Activated naive CD8-positive, alpha-beta T cell treated with anti-CD3 and anti-CD28 coated beads for 36 hours (primary cell): ENCODE measurements at regions not wholly inside any gene's neighbourhood (a gene's known extent, or its start where the extent isn't known, plus 50 kb on each side); places are given as distances from the start of the nearest gene placed in this dataset.

Experiments used
- DNase-seq: peaks from one replicate; pipeline ENCODE4 v3.0.0; 2021
- H3K27ac Mint-ChIP-seq: one replicate; pipeline ENCODE4 v1.8.0; 2022; ENCODE audit warnings: mild to moderate bottlenecking, moderate library complexity, mixed read lengths
- H3K27me3 Mint-ChIP-seq: one replicate; pipeline ENCODE4 v1.8.0; 2022; ENCODE audit warnings: mild to moderate bottlenecking, mixed read lengths
- H3K36me3 Mint-ChIP-seq: one replicate; pipeline ENCODE4 v1.8.0; 2021; ENCODE audit warnings: mild to moderate bottlenecking, mixed read lengths
- H3K4me1 Mint-ChIP-seq: one replicate; pipeline ENCODE4 v1.8.0; 2021; ENCODE audit warnings: mixed read lengths
- H3K4me3 Mint-ChIP-seq: one replicate; pipeline ENCODE4 v1.8.0; 2022; ENCODE audit warnings: mild to moderate bottlenecking, moderate library complexity, mixed read lengths
- H3K9me3 Mint-ChIP-seq: one replicate; pipeline ENCODE4 v1.8.0; 2022; ENCODE audit warnings: mixed read lengths

DNA sequence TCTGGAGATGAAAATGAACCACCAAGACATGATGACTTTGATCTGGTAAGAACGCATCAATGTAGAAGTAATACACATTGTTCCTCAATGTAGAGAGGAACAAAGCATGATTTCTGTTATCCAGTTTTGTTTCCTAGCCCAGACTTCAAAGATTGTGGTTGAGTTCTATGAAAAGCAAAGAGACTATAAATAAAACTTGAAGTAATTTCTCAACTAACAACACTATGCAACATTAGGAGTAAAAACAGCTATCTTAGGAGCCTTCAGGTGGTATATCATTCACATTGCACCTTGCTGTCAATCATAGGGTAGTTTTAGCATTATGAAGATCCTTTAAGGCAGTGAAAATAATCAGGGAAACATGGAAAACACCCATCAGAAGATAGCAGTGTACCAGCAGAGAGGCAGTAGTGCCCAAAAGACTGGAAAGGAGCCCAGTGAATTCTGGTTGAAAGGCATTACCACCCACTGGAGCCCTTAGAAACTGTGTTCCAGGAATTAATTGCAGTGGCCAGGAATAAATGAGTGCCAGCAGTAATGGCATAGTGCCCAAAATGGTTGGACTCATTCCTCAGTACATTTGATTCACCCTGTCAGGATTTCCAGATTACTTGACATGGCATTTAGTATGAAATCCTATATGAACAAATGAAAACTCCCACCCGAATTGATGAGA is 300.7 kb upstream of the CXXC4 start:
- Mint-ChIP-seq H3K36me3 (no peaks in the 10 kb centered on the region), H3K4me3 (no peak overlapping the region), H3K27ac (no peak overlapping the region), H3K27me3 (peaks cover 8% of the 10 kb centered on the region), H3K4me1 (peaks cover 6% of the 10 kb centered on the region), H3K9me3 (peaks cover 4% of the 10 kb centered on the region)
- DNase-seq, result no peak

DNA sequence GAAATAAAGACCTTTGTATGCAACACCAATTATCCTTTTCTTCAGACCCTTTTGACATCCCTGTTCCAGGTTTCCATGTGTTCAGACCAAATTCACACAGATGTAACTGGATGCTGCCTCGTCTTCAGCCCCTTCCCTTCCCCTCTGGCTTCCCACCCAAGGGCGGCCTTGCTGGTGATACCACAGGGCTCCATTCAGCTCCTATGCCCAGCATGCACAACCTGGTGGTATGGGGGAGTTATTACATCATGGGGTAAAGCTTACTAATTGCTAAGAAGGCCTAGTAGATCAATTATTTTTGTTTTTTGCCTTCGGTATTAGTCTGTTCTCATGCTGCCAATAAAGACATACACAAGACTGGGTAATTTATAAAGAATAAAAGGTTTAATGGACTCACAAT is 317.0 kb upstream of the CXXC4 start:
- H3K9me3 Mint-ChIP-seq, result peaks cover 1% of the 10 kb centered on the region
- H3K27ac Mint-ChIP-seq, result no peak overlapping the region
- peaks cover 6% of the 10 kb centered on the region for H3K27me3 Mint-ChIP-seq
- H3K4me3 Mint-ChIP-seq, result no peak overlapping the region
- H3K36me3 Mint-ChIP-seq, result no peaks in the 10 kb centered on the region
- DNase-seq, result no peak
- H3K4me1 Mint-ChIP-seq, result no peaks in the 10 kb centered on the region

DNA sequence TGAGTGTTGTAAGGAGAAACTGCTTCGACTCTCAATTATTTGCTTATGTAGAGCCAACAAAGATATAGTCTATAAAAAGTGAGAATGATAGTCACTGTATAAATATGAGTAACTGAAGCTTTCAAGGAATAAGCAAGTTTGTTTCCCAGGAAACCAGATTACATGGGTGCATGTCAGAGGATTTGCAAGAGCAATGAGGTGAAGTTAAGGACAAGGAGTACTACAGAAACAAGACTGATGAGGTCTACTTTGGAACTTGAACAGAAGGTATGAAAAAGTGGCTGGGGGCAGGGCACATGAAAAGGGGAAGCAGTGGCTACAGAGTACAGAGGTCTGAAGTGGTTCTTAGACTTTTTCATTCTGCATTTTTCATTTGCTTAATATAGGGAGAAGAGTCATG is 321.0 kb upstream of the CXXC4 start:
- H3K4me3 Mint-ChIP-seq, result no peak overlapping the region
- H3K27me3 Mint-ChIP-seq, result peaks cover 6% of the 10 kb centered on the region
- no peaks in the 10 kb centered on the region for H3K4me1 Mint-ChIP-seq
- peaks cover 1% of the 10 kb centered on the region for H3K9me3 Mint-ChIP-seq
- DNase-seq, result no peak
- no peak overlapping the region for H3K27ac Mint-ChIP-seq
- H3K36me3 Mint-ChIP-seq, result no peaks in the 10 kb centered on the region

DNA sequence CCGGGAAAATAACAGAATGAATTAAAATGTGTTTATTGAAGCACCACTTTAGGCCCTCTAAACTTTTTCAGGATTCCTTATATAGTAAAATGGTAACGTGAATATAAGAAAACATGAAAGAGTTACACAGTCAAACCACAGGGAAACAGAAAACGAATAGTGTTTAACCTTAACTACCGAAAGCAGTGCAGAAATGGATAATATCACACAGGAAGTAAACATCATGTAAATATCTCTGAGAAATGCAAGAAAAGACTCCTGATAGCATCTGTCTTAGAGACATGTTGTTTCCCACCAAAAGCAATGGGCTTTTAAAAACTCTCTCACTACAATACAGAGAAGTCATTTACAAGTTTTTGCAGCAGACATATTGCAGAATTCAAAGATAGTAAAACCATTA is 323.9 kb upstream of the CXXC4 start:
- H3K9me3 Mint-ChIP-seq, result no peaks in the 10 kb centered on the region
- H3K4me1 Mint-ChIP-seq, result no peaks in the 10 kb centered on the region
- peaks cover under 1% of the 10 kb centered on the region for H3K27me3 Mint-ChIP-seq
- H3K36me3 Mint-ChIP-seq, result no peaks in the 10 kb centered on the region
- H3K4me3 Mint-ChIP-seq, result no peak overlapping the region
- no peak for DNase-seq
- no peak overlapping the region for H3K27ac Mint-ChIP-seq

DNA sequence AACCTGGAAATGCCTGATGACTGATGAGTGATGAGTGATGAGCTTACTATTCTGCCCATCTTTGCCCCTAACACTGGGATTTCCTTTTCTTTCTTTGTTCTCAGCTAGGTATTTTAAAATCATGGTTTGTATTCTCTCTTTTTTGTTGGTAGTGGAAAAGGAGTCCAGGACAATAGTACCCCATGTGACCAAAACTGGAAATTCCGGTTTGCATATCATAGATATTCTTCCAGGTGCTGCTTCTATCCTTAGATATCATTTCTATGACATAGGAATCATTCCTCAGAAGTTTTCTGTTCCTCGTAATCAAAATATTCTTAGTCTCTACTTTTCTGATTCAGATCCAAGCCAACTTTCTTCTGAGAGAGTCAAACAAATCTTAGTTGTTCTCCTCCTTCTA is 320.5 kb upstream of the TET2 start:
- H3K4me3 Mint-ChIP-seq, result no peak overlapping the region
- no peak overlapping the region for H3K27ac Mint-ChIP-seq
- DNase-seq, result no peak
- no peaks in the 10 kb centered on the region for H3K9me3 Mint-ChIP-seq
- no peaks in the 10 kb centered on the region for H3K4me1 Mint-ChIP-seq
- H3K36me3 Mint-ChIP-seq, result no peaks in the 10 kb centered on the region
- peaks cover 5% of the 10 kb centered on the region for H3K27me3 Mint-ChIP-seq

DNA sequence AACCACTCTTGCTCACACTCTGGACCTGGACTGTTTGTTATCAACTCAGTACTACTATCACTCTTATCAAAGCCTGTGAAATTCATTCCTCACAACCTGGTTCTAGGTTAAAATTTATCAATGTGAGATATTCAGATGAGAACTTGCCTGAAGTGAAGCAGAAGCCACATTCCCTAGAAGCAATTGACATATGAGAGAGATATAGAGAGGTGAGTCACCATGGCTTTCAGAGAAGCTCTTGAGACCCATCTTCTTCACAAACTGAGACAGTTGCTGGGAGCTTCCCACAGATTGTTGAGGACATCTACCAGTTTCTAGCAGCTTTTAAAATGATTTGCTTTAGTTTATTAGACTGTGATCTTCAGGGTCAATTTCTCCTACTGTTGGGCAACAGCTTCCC is 316.9 kb upstream of the TET2 start:
- Mint-ChIP-seq H3K36me3 (no peaks in the 10 kb centered on the region), H3K27me3 (peaks cover 5% of the 10 kb centered on the region), H3K9me3 (no peaks in the 10 kb centered on the region), H3K27ac (no peak overlapping the region), H3K4me3 (no peak overlapping the region), H3K4me1 (no peaks in the 10 kb centered on the region)
- DNase-seq, result no peak

DNA sequence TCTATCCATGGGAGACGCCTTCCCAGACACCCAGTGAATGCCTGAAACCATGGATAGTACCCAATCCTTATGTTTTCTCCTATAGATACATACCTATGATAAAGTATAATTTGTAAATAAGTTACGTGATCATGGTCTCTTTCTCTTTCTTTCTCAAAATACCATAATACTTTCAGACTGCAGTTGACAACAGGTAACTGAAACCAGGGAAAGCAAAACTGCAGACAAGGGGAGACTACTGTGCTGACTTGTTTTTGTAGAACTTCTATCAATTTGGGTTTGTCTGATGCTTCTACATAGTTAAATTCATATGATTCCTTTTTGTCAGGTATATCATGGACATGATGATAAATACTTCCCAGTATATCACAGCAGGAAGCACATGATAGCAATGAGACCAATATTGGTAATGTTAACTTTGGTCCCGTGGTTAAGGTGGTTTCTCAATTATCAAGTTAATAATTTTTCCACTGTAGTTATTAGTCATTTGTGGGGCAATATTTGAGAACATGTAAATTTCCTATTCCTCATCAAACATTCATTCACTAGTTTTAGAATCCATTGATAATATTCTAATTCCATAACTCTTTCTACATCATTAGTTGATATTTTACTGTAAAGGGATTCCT is 298.0 kb upstream of the TET2 start:
- Mint-ChIP-seq H3K36me3 (no peaks in the 10 kb centered on the region), H3K4me1 (peaks cover 4% of the 10 kb centered on the region), H3K9me3 (no peaks in the 10 kb centered on the region), H3K27me3 (no peaks in the 10 kb centered on the region), H3K27ac (no peak overlapping the region), H3K4me3 (no peak overlapping the region)
- DNase-seq, result no peak

DNA sequence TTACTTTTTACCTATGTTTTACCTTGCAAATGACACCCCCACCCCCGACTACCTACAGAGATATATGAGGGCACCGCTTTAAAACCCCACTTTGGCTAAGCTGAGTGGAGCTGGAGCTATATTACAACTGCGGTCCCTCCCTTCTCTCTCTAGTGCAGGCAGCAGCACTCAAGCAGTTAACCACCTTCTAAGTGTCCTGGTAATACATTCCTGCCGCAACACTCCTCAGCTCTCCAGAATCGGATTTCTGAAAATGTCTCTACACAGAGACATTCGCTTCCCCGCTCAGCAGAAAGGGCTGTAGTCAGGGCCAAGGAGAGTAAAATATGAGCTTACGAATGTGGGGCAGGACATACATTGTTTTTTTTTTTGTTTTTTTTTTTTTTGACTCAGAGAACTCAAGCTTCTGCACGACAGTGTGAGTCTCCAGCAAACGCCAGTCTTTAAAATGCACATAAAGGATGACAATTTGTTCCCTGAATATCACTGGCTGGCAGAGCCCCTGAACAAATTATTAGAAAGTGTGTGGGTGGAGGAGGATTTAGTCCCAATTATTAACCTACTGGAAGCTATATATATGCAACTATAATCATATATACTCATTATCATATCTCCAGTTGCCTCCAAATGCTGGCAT is 287.0 kb upstream of the TET2 start:
- no peaks in the 10 kb centered on the region for H3K9me3 Mint-ChIP-seq
- no peaks in the 10 kb centered on the region for H3K4me1 Mint-ChIP-seq
- H3K36me3 Mint-ChIP-seq, result no peaks in the 10 kb centered on the region
- DNase-seq, result no peak
- H3K4me3 Mint-ChIP-seq, result no peak overlapping the region
- peaks cover 4% of the 10 kb centered on the region for H3K27me3 Mint-ChIP-seq
- no peak overlapping the region for H3K27ac Mint-ChIP-seq

DNA sequence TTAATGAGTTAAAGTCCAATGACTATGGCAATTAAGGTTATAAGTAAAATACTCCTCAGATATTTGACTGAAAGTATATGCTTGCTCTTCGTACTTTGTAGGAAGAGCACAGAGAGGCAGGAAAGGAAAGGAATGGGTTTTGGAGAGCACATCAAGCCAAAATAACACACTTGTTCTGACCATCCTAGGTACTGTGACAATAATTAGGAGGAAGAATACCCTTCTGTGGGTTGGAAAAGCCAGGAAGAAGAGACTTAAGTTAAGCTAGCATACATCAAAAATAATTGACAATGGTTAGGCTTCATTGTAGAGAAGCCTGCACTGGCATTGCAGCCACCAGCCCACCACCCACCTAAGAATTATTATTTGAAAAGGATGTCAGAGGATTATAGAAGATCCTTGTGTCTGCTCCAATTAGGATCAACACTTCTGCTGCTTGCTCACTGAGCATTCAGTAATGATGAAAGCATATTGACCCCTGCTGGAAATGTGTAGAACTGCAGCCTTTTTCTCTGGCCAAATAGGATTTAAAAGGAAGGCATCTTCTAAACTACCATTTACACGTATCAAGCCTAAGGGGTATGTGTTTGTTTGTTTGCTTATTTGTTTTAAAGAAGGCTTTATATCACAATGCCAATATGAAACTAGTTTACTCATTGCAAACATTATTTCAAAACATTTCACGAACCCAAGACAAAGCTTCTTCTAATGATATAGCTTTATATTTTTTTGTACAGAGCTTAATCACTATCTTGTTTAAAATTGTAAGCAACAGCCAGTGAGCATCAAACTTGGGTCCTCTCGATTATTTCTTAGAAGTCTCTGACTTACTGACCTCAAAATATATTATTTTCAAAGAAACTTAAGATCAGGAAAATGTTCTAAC is 286.2 kb upstream of the TET2 start:
- peaks cover 4% of the 10 kb centered on the region for H3K27me3 Mint-ChIP-seq
- peak; percentile 28 for DNase-seq
- H3K27ac Mint-ChIP-seq, result no peak overlapping the region
- H3K36me3 Mint-ChIP-seq, result no peaks in the 10 kb centered on the region
- H3K4me3 Mint-ChIP-seq, result no peak overlapping the region
- no peaks in the 10 kb centered on the region for H3K9me3 Mint-ChIP-seq
- no peaks in the 10 kb centered on the region for H3K4me1 Mint-ChIP-seq

DNA sequence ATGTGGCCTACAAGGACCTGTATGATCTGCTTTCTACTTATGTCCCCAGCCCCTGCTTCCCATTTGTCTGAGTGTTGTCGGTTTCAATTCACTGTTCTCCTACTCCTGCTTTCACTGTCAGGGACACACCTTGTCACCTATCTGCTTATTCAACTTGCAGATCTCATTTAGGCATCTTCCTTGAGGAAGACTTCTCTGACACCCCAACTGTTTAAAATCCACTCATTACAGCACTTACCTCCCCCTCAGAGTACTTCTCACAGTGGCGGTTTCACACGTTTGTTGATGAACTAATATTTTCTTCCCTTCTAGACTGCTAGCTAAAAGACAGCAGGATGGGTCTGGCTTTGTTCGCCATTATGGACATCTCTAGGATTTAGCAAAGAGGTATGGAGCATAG is 279.9 kb upstream of the TET2 start:
- DNase-seq, result no peak
- no peaks in the 10 kb centered on the region for H3K27me3 Mint-ChIP-seq
- no peaks in the 10 kb centered on the region for H3K9me3 Mint-ChIP-seq
- no peak overlapping the region for H3K4me3 Mint-ChIP-seq
- no peaks in the 10 kb centered on the region for H3K4me1 Mint-ChIP-seq
- H3K27ac Mint-ChIP-seq, result no peak overlapping the region
- H3K36me3 Mint-ChIP-seq, result no peaks in the 10 kb centered on the region

DNA sequence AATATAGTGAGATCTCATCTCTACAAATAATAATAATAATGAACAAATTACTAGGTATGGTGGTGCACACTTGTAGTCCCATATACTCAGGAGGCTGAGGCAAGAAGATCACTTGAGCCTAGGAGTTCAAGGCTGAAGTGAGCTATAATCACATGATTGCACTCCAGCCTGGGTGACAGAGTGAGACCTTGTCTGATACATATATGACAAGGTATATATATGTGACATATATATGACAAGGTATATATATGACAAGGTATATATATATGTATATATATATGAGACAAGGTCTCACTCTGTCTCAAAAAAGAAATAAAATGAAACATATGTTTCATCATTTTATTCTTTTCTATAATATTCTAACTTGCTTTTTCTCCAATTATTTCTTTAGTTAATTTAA is 278.1 kb upstream of the TET2 start:
- no peaks in the 10 kb centered on the region for H3K9me3 Mint-ChIP-seq
- H3K36me3 Mint-ChIP-seq, result no peaks in the 10 kb centered on the region
- no peak overlapping the region for H3K27ac Mint-ChIP-seq
- no peak overlapping the region for H3K4me3 Mint-ChIP-seq
- no peaks in the 10 kb centered on the region for H3K4me1 Mint-ChIP-seq
- no peaks in the 10 kb centered on the region for H3K27me3 Mint-ChIP-seq
- no peak for DNase-seq

DNA sequence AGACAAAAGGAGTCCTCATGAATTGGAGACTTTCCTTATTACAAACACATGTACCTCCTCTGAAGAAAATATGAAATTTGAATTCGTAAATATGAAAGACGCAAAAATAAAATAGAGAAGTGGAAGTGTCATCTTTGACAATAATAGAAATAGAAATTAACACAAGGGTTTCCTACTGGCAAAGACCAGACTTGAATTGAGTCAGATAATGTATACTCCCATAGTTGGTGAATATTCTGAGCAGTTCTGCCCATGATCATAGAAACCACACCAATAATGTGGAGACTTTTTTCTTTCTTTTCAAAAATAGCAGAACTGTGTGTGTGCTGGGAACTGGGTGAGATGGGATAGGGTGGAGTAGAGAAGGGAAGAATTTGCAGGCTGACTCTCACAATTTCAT is 277.7 kb upstream of the TET2 start:
- Mint-ChIP-seq H3K9me3 (no peaks in the 10 kb centered on the region), H3K36me3 (no peaks in the 10 kb centered on the region), H3K4me1 (no peaks in the 10 kb centered on the region), H3K27me3 (no peaks in the 10 kb centered on the region), H3K27ac (no peak overlapping the region), H3K4me3 (no peak overlapping the region)
- no peak for DNase-seq

DNA sequence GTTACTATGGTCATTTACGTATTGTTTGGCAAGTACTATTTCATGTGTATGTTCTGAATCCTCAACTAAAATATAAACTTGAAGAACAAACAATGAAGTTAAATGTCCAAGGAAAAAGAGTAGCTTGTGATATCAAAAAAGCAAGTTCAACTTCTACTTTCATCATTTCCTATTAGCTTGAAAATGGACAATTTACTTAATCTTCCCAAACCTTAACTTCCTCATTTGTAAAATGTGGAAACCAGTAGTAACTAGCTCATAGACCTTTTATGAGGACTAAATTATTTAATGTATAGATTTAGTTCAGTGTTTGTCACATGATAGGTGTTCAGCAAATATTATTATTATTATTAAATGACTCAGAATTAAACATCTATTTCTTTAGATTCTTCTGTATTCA is 276.8 kb upstream of the TET2 start:
- H3K4me3 Mint-ChIP-seq, result no peak overlapping the region
- H3K27ac Mint-ChIP-seq, result no peak overlapping the region
- no peaks in the 10 kb centered on the region for H3K4me1 Mint-ChIP-seq
- H3K27me3 Mint-ChIP-seq, result no peaks in the 10 kb centered on the region
- no peak for DNase-seq
- H3K9me3 Mint-ChIP-seq, result no peaks in the 10 kb centered on the region
- H3K36me3 Mint-ChIP-seq, result no peaks in the 10 kb centered on the region

DNA sequence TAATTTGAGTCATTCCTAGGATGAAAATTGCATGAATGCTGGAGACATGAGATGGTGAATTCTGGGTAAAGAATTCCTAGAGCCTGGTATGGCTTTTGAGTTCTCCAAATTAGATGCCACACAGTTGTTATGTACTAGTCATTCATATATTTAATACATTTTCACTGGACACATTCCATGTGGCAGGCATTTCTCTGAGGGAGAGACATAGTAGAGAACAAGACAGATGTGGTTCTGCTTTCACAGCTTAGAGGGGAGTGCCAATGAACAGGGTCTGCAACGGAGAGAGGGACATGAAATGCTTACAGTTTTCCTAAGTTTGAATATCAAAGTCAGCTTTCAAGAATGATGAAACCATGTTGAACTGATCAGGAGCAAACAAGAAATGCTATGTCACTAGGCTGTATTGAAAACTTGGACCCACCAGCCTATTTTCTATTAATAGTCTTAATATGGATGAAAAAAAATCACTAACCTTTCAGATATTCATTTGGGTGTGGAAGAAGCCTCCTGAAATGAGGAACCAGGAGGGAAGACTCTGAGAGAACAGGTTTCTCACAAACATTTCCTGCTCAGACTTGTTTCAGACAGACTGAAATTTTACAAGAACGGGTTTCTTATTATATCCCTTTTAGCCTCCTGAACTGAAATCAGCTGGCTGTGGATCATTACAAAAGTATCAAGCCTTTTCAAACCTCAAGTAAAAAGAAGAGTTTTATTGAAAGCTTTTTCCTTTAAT is 276.0 kb upstream of the TET2 start:
- H3K36me3 Mint-ChIP-seq, result no peaks in the 10 kb centered on the region
- H3K9me3 Mint-ChIP-seq, result no peaks in the 10 kb centered on the region
- no peak for DNase-seq
- H3K27me3 Mint-ChIP-seq, result no peaks in the 10 kb centered on the region
- no peak overlapping the region for H3K27ac Mint-ChIP-seq
- no peaks in the 10 kb centered on the region for H3K4me1 Mint-ChIP-seq
- H3K4me3 Mint-ChIP-seq, result no peak overlapping the region

DNA sequence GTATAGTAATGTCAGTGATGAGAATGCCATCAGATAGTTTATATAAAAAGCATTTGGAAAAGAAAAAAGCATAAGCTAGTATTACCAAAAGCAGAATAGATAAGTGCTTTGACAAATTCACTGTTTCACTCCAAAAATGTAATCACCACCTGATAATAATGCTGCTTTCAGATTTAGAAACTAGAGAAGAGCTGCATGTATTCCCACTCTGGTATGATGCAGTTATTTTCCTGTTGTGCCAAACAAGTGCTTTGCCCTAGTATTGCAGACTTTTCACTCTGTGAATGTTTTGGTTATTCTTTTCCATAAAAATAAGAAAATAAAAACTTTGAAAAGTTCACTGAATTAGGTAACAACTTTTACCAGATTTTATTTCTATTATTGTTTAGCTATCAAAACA is 267.7 kb upstream of the TET2 start:
- Mint-ChIP-seq H3K9me3 (no peaks in the 10 kb centered on the region), H3K36me3 (no peaks in the 10 kb centered on the region), H3K4me1 (peaks cover 16% of the 10 kb centered on the region), H3K4me3 (no peak overlapping the region), H3K27me3 (no peaks in the 10 kb centered on the region), H3K27ac (no peak overlapping the region)
- DNase-seq, result no peak
